Stimulated activated CD8-positive, alpha-beta memory T cell treated with anti-CD3 and anti-CD28 coated beads, Interleukin-4, amount 100 ng/mL, for 1 hour (primary cell): ENCODE measurements at regions not wholly inside any gene's neighbourhood (a gene's known extent, or its start where the extent isn't known, plus 50 kb on each side); places are given as distances from the start of the nearest gene placed in this dataset.
A peak's percentile ranks its signal among the peaks of the same experiment; 100 is the strongest.
"Not testable (repeated sequence)": the region's sequence is repeated elsewhere in the genome, so short reads cannot be mapped to it uniquely, and the experiment has no call there.

Experiments used
- DNase-seq, 2 donors: peaks; one replicate each; pipeline ENCODE4 v3.0.0-alpha.2; 2020; ENCODE audit warnings: low read depth in 2 of 2, low spot score in 1 of 2

DNA sequence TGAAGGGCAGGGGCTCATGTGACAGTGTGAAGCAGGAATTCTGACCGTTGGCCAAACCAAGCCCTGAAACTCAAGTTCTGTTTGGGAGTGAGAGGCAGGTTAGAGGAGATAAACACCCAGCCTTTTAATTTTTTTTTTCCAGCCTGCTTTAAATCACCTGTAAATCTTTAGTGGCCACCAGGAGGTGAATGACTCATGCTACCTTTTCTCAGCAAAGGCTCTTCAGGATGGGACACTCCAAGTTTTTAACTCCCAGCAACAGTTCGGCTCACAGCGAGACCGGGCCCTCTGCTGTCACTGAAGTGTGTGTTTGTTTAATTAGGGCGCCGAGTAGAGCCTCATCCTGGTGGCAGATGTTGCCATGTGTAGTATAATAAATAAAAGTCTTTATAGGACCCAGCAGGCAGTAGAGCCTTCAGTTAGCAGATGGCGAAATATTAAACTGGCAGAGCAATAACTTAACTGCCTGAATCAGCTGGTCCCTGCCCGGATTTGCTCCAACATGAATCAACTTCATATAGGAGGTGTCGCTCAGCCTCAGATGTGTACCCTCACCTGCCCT lies 180.3 kb downstream of the NPIPA7 start:
- DNase-seq: not testable (repeated sequence)

DNA sequence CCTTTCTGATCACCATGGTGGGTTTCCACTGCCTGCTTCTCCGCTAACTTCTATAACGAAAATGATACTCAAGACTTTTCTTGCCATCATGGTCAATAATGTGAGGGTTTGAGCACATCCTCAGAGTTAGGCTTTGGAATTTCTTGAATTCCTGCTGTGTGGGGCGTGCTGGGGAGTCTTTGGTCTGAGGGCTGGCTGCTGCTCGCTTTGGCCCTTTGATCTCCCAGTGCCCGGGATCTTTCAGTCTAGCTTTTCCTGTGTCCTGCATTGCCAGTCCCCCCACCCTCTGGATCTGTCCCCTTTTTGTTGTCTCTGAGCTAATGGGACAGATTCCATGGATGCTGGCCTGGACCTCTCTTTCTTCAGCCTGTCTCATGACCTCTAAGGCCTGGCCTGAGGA lies 182.6 kb downstream of the NPIPA7 start:
- not testable (repeated sequence) for DNase-seq

DNA sequence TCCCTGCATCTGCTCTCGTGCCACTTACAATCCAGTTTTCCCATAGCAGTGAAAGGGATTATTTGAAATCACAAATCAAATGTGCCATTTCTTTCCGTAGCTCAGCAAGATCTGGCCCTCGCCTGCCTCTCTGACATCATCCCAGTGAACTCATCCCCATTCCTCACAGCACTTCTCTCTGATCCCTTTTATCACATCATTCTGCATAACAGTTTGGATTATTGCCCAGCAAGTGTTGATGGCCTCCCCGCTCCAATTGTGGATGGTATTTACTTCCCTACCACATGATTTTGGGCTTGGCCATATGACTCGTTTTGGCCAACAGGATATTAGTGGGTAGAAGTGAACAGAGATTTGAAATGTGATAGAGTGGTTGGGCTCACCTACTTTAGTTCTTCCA lies 185.0 kb downstream of the NPIPA7 start:
- DNase-seq: not testable (repeated sequence)

DNA sequence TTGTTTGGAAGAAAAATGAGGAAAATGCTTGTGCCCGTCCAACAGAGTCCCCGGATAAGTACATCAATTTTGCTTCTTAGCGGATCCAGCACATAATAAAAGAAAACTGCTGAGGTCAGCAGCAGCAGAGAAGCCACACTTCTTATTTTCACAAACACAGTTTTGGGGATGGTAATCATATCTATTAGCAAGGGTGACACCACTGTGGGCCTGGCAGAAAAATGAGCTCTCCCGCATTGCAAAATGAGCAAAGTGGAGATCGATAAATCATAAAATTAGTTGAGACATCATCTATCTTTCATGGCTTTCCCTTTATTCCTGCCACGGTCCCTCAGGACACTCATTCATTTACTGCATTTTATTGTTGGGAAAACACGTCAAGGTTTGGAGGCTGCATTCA lies 186.4 kb downstream of the NPIPA7 start:
- not testable (repeated sequence) for DNase-seq

DNA sequence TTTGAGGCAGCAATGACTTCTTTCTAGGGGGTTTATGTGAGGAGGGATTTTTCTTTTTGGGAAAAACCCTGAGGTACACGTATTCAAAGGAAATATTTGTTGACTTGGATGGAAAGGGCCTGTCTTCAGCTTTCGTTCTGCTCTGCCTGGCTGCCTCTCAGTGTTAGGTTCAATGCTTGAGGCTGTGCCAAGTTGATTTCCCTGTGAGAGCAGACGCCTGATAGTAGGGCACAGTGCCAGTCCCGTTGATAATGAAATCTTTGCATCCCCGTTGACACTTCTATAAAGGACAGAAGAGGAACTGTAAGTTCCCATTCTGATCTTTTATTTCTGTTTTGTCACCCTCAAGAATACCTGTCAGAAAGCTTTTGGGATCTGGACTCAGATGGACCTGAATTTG lies 191.1 kb downstream of the NPIPA7 start:
- DNase-seq: not testable (repeated sequence)

DNA sequence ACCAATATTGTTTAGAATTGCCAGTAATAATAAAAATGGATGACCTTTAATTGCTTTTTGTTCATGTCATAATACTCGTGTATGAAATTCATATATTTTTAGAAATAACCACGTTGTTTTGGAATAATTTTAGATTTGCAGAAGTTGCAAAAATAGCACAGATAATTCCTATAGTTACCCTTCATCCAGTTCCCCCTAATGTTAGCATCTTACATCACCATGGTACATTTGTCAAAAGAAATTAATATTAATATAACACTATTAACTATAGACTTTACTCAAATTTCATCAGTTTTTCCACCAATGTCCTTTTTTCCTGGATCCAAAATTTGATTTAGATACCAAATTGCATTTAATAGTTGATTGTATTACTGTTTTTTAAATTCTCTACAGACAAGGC lies 191.9 kb downstream of the NPIPA7 start:
- DNase-seq: not testable (repeated sequence)

DNA sequence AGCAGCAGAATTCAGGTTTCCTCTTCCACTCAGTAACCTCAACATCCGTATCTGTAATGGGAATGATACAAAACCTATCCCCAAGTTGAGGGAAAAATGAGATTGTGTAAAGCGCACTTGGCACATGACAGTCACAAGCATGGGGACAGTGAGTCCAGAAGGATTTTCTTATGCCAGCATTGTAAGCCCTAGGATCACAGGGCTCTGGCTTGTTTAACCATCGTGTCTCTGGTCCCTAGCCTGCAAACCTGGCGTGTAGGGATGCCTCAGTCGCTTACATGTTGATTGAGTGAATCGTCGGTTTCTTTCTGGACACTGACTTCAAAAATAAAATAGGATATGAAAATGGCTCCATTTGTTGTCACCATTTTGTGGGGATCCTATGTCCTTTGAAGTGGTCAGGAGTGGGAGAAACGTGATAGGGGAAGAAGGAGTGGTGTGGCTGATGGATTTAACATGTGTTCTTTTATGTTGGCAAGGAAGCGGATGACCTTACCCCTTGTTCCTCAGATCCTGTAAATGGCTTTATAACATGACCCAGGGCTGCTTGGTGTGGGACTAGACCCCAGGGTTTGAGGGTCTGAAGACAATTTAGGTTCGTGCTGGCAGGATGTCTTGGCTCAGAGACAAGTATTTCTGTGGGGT lies 193.3 kb downstream of the NPIPA7 start:
- not testable (repeated sequence) for DNase-seq

DNA sequence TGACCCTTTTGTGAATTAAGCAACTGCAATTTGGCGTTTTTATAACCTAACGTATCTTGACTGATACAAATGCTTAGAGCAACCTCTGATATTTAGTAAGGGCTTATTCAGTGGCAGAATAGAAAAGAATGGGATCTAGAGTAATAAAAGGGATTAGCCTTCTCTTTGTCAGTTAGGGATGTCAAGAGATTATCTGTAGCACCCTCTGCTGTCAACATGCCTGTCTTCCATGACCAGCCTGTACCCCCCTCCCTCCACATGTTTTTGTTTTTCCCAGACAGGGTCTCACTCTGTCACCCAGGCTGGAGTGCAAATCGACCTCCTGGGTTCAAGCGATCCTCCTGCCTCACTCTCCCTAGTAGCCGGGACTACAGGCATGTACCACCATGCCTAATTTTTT lies 198.1 kb downstream of the NPIPA7 start:
- not testable (repeated sequence) for DNase-seq

DNA sequence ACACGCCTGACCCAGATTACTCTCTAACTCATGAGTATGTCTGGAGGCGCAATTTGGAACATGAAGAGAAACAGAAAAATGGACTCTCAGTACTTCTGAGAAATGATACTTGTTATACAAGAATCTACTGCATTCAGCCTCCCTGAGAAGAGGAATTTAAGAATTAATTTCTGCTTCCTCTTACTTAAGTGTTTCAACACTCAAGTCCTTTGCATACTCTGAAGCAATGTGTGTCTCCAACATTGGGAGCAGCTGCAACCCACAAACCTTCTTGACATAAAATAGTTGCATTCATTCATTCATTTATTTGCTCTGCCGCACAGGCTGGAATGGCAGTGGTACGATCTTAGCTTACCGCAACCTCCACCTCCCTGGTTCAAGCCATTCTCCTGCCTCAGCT lies 199.8 kb downstream of the NPIPA7 start:
- DNase-seq: no peak

DNA sequence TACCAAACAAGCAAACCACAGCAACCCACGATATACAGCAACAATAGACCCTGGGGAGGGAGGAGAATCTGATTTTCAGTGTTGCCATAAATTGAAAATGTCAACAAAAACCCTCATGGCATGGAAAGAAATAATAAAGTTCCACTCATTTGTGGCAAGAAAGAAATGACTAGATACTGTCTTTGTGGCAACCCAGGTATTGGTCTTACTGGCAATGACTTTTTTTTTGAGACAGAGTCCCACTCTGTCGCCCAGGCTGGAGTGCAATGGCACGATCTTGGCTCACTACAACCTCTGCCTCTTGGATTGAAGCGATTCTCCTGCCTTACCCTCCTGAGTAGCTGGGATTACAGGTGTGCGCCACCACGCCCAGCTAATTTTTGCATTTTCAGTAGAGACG lies 204.0 kb downstream of the NPIPA7 start:
- not testable (repeated sequence) for DNase-seq

DNA sequence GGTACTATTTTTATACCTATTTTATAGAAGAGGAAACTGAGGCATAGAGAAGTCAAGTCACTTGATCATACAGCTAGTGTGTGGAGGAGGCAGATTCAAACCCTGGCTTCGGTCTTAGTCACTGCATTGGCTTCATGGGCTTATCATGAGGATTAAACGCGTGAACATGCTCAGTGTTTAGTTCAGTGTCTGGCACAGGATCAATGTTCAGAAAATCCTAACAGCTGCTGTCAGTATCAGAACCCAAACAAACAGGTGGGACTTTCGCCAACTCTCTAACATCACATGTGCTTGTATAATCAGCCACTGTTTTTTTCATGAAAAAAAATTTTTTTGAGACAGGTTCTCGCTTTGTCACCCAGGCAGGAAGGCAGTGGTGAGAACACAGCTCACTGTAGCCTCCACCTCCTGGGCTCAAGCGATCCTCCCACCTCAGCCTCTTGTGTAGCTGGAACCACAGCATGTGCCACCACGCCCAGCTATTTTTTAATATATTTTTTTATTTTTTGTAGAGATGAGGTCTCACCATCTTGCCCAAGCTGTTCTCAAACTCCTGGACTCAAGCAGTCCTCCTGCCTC lies 207.2 kb downstream of the NPIPA7 start:
- not testable (repeated sequence) for DNase-seq

DNA sequence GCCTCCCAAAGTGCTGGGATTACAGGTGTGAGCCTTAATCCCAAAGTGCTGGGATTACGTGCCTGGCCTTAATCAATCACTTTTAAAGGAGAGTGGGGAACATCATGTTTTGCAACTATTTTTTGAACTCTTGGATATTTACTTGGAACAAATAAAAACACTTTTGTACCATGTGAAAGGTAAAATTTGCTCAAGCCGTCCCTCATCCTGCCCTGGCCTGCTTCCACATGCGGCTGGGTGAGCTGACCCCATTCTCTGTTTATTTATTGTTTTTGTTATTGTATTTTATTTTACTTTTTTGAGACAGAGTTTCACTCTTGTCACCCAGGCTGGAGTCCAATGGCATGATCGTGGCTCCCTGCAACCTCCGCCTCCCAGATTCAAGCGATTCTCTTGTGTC lies 208.0 kb downstream of the NPIPA7 start:
- DNase-seq: not testable (repeated sequence)

DNA sequence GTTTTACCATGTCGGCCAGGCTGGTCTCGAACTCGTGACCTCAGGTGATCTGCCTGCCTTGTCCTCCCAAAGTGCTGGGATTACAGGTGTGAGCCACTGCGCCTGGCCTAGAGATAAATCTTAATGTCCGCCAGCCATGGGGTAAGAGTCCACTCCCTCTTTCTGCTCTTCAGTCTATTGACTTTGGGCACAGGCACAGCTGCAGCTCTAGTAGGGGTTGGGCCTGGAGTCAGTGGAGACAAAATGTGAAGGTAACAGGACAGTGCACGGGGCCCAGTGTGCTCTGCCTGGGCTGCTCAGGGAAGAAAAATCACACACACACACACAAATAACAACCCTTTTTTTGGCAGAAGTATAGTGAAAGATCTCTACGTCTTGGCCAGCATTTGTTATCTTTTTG lies 209.5 kb downstream of the NPIPA7 start:
- not testable (repeated sequence) for DNase-seq

DNA sequence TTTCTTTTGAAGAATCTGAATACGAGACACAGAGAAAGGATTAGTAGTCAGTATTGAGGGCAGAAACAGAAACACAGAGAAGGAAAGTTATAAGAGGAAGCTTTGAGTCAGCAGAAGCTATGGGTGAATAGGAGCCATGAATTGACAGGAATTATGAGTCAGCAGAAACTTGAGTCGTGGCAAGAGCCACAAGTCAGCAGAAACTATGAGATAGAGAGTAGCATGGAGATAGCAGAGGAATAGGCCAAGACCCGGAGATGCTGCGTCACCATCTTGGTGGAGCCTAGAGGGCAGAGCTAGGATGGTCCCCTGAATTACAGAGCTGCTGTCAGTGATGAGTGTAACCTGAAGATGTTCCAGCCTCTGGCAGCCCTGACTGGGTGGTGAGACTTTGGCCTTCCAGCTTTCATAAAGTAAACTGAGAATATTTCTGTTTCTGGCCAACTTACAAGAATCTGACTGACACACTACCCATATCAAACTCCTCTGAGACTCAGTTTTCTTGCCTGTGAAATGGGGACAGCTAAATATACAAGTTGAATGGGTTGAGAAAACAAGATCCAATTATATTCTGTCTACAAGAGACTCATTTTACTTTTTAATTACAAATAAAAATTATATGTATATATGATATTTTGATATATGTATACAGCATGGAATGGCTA lies 211.8 kb downstream of the NPIPA7 start:
- not testable (repeated sequence) for DNase-seq

DNA sequence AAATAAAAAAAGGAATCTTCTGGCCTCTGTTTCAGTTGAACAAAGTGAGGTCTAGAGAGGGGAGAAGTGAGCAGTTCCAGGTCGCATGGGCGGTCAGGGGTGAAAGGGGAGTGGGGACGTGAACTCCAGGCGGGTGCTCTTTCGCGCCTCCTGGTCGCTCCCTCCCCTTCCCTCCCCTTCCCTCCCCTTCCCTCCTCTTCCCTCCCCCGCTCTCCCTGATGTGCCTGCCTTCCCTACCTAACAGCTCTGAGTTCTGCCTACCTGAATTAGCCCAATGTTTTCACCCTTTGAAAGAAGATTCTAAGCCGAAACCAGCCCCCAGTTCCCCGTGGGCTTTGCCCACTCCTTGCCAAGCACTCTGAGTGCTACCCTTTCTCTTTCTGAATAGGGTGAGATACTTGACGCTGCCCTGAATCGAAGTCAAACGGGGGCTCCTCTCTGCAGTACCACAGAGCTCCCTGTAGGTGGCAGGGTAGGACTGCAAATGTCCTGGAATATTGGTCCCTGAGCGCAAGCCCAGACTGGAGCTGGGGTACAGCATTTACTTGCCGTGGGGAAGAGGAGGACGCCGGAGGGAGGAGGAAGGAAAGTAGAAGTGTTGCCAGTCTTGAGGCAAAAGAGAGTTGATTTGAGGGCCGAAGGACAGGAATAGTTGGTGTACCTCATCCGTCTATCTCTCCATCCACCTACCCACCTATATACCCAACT lies 214.4 kb downstream of the NPIPA7 start:
- peak; percentile 2 to 9 for DNase-seq

DNA sequence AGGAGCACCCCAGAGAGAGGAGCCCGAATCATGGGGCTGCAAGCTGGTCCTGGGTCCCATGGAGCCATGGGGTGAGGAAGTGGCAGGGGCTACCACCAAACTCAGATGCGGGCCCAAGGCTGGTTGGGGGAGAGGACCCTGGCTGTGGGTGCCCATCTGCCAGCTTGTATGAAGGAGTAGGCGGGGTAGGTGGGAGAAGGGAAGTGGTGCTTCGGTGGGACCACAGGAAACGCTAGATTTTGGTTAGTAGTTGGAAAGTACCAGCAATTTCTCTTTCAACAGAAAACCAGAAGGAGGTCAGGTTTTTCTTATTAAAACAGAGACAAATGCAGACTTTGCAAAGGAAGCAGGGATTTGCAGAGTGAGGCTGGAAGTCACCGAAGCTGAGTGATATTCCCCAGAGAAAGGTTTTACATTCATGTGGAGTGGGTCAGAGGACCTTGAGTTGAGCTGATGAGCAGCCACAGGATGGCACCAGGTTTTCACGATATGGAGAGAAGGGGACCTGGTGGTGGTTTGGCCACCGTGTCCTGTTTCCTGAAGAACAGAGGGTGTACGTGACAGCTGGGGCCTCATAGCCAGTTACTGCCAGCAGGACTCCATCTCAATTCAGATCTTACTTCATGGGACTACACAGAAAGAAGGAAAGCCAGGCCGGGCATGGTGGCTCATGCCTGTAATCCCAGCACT lies 216.2 kb downstream of the NPIPA7 start:
- not testable (repeated sequence) for DNase-seq

DNA sequence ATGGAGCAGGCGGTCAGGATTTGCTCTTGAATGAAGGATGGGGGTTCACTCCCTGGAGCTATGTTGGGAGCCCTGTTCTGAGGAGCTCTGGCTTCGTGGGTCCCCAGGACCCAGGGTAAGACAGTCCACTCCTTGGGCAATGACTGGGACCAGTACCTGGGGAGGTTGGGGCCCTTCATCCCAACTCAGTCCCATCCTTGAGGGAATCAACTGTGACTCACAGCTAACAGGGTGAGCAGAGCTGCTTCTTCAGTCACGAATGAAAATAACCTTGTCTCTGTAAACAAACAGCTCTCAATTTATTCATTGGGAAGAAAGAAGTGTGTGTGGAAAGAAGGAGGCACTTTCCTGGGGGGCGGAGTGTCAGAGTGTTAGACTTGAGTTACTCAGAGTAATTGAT lies 222.3 kb downstream of the NPIPA7 start:
- DNase-seq: not testable (repeated sequence)

DNA sequence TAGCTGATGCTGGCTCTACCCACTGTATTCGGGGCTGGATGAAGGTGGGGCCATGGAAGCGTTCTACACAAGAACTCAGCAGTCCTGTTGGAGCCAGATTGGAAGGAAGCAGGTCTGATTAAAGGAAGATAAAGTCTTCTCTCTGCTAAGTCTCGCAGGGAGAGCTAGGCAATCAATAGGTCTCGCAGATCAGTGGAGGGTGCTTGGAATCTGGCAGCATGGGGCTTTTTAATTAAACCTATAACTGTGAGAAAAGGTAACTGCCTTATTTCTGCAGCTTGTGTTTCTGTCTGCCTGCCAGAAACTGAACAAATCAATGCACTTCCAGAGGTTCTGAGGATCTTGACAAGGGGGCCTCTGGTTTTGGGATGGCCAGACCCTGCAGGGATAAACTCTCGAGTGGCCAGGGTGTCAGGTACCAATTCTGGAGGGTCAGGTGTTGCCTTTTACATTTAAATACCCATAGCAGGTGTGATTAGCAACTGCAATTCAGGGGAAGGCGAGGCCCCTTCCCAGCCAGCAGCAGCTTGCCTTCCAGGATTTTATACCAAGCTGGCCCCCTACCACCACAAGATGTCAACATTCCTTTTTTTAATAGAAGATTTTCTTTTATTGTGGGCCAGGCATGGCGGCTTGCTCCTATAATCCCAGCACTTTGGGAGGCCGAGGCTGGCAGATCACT lies 228.6 kb downstream of the NPIPA7 start:
- not testable (repeated sequence) for DNase-seq

DNA sequence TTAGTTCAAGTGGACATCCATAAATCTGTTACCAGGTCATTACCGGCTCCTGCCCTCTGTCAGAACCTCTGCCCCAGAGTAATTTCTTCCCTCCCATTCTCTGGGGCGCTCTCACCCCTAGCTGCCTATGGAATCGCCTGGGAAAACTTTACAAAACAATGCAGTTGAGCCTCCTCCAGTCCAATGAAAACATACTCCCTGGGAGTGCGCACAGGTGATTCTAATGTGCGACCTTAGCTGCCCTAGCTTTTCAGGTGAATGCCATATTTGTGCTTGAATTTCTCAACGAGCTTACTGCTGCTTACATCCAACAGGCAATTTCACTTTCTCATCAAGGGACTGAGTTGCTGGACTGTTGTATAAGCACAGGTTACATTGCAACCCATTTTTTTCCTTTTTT lies 230.7 kb downstream of the NPIPA7 start:
- DNase-seq: not testable (repeated sequence)

DNA sequence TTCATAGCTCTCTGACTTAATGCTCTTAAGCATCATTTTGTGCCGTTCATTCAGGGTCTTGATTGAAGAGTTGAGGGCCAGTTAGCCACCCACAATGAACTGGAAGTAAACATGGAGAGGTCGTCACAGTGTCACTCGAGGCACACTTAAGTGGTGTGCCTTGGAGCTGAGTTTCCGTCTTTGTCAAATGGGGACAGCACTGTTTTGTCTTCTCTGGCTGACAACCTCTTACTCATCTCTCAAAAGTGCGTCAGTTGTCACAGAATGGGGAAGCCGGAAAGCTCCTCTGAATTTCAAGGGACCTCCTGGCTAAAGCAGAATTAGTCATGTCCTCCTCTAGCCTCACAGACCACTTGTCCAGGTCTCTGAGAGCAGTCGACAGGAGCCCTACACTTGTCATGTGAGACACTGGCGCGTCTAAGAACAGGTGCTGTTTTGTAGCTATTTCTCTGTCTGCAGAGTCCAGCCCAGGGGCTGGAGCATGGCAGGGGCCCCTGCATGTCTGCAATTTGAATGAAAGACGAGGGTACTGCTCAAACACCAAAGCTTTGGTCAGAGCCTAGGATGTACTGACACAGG lies 231.5 kb downstream of the NPIPA7 start:
- DNase-seq: not testable (repeated sequence)
